Chondrocyte (in vitro differentiated cells): ENCODE measurements at regions not wholly inside any gene's neighbourhood (a gene's known extent, or its start where the extent isn't known, plus 50 kb on each side); places are given as distances from the start of the nearest gene placed in this dataset.
"Not testable (repeated sequence)": the region's sequence is repeated elsewhere in the genome, so short reads cannot be mapped to it uniquely, and the experiment has no call there.

Source experiments
- DNase-seq: peaks from one replicate; pipeline ENCODE4 v3.0.0; 2021; ENCODE audit warnings: mixed read lengths, low spot score
- H3K27ac Mint-ChIP-seq: one replicate; pipeline ENCODE4 v1.8.0; 2021; ENCODE audit warnings: mild to moderate bottlenecking, moderate library complexity, mixed read lengths; ENCODE audit not compliant: unreplicated experiment
- H3K27me3 Mint-ChIP-seq: 2 replicates; pipeline ENCODE4 v1.8.0; 2021; ENCODE audit warnings: low read depth, mixed read lengths
- H3K36me3 Mint-ChIP-seq: 2 replicates; pipeline ENCODE4 v1.8.0; 2021; ENCODE audit warnings: low read depth, mixed read lengths
- H3K4me1 Mint-ChIP-seq: 2 replicates; pipeline ENCODE4 v1.8.0; 2021; ENCODE audit warnings: low read depth, mild to moderate bottlenecking, mixed read lengths
- H3K4me3 Mint-ChIP-seq: one replicate; pipeline ENCODE4 v1.8.0; 2021; ENCODE audit warnings: mild to moderate bottlenecking, moderate library complexity, mixed read lengths; ENCODE audit not compliant: unreplicated experiment
- H3K9me3 Mint-ChIP-seq: 2 replicates; pipeline ENCODE4 v1.8.0; 2021; ENCODE audit warnings: low read depth, mixed read lengths
- CTCF ChIP-seq: fragments of 200-600 bp; sonication (generic); IDR thresholded peaks from 2 replicates; pipeline ENCODE4 v1.5.0; 2021; ENCODE audit warnings: antibody characterized with exemption, mild to moderate bottlenecking, moderate library complexity

- no peak overlapping the region for H3K4me3 Mint-ChIP-seq
- no peak overlapping the region for H3K27ac Mint-ChIP-seq
- TF ChIP-seq CTCF, result no peak
- no peaks in the 10 kb centered on the region for H3K36me3 Mint-ChIP-seq
- no peaks in the 10 kb centered on the region for H3K27me3 Mint-ChIP-seq
- H3K9me3 Mint-ChIP-seq, result peaks cover 10% of the 10 kb centered on the region
- H3K4me1 Mint-ChIP-seq, result no peaks in the 10 kb centered on the region
- no peak for DNase-seq
Measured at GRCh38 chr17:54368906-54369305, 531.7 kb upstream of the TOM1L1 start.

GRCh38 chr17:54372069-54372749 lies 528.4 kb upstream of the TOM1L1 start:
- Mint-ChIP-seq H3K27me3 (no peaks in the 10 kb centered on the region), H3K36me3 (no peaks in the 10 kb centered on the region), H3K27ac (no peak overlapping the region), H3K4me1 (no peaks in the 10 kb centered on the region), H3K9me3 (peaks cover 16% of the 10 kb centered on the region), H3K4me3 (no peak overlapping the region)
- no peak for TF ChIP-seq CTCF
- DNase-seq, result no peak

- Mint-ChIP-seq H3K4me3 (no peak overlapping the region), H3K27ac (no peak overlapping the region), H3K4me1 (no peaks in the 10 kb centered on the region), H3K27me3 (no peaks in the 10 kb centered on the region), H3K36me3 (no peaks in the 10 kb centered on the region), H3K9me3 (peaks cover 15% of the 10 kb centered on the region)
- no peak for TF ChIP-seq CTCF
- DNase-seq, result no peak
Measured at GRCh38 chr17:54373970-54374369, 526.7 kb upstream of the TOM1L1 start.

- H3K4me1 Mint-ChIP-seq, H3K4me3 Mint-ChIP-seq: not testable (repeated sequence)
Measured at GRCh38 chr17:54376409-54376808, 524.2 kb upstream of the TOM1L1 start.

GRCh38 chr17:54381482-54381881 lies 519.2 kb upstream of the TOM1L1 start:
- H3K4me1 Mint-ChIP-seq, result no peaks in the 10 kb centered on the region
- H3K36me3 Mint-ChIP-seq, result no peaks in the 10 kb centered on the region
- H3K27ac Mint-ChIP-seq, result no peak overlapping the region

More at GRCh38 chr17:54376409-54376808, 524.2 kb upstream of the TOM1L1 start:
- not testable (repeated sequence) for H3K9me3 Mint-ChIP-seq, DNase-seq, H3K27ac Mint-ChIP-seq, H3K27me3 Mint-ChIP-seq, H3K36me3 Mint-ChIP-seq

More at GRCh38 chr17:54381482-54381881, 519.2 kb upstream of the TOM1L1 start:
- TF ChIP-seq CTCF, result no peak
- H3K4me3 Mint-ChIP-seq, result no peak overlapping the region
- H3K9me3 Mint-ChIP-seq, result peaks cover 6% of the 10 kb centered on the region
- no peak for DNase-seq
- H3K27me3 Mint-ChIP-seq, result no peaks in the 10 kb centered on the region
